ENCODE measurements at regions not wholly inside any gene's neighbourhood (a gene's known extent, or its start where the extent isn't known, plus 50 kb on each side); places are given as distances from the start of the nearest gene placed in this dataset.

DNA sequence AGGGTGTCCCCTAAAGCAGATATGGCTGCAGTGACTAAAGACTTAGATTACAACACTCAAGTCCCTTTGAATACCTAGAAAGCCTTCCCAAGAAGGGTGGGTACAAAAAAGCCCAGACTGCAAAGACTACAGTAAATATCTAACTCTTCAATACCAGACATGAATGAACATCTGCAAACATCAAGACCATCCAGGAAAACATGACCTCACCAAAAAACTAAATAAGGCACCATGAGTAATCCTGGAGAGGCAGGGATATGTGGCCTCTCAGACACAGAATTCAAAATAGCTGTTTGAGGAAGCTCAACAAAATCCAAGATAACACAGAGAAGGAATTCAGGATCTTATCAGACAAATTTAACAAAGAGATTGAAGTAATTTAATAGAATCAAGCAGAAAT, 138.2 kb upstream of the OTOS start:
- TF ChIP-seq POLR2A (IDR thresholded peaks at IDR 0.05): no peak
- TF ChIP-seq, protein P1, sequence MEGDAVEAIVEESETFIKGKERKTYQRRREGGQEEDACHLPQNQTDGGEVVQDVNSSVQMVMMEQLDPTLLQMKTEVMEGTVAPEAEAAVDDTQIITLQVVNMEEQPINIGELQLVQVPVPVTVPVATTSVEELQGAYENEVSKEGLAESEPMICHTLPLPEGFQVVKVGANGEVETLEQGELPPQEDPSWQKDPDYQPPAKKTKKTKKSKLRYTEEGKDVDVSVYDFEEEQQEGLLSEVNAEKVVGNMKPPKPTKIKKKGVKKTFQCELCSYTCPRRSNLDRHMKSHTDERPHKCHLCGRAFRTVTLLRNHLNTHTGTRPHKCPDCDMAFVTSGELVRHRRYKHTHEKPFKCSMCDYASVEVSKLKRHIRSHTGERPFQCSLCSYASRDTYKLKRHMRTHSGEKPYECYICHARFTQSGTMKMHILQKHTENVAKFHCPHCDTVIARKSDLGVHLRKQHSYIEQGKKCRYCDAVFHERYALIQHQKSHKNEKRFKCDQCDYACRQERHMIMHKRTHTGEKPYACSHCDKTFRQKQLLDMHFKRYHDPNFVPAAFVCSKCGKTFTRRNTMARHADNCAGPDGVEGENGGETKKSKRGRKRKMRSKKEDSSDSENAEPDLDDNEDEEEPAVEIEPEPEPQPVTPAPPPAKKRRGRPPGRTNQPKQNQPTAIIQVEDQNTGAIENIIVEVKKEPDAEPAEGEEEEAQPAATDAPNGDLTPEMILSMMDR (IDR thresholded peaks at IDR 0.05): no peak
